ENCODE measurements at regions not wholly inside any gene's neighbourhood (a gene's known extent, or its start where the extent isn't known, plus 50 kb on each side); places are given as distances from the start of the nearest gene placed in this dataset.

DNA sequence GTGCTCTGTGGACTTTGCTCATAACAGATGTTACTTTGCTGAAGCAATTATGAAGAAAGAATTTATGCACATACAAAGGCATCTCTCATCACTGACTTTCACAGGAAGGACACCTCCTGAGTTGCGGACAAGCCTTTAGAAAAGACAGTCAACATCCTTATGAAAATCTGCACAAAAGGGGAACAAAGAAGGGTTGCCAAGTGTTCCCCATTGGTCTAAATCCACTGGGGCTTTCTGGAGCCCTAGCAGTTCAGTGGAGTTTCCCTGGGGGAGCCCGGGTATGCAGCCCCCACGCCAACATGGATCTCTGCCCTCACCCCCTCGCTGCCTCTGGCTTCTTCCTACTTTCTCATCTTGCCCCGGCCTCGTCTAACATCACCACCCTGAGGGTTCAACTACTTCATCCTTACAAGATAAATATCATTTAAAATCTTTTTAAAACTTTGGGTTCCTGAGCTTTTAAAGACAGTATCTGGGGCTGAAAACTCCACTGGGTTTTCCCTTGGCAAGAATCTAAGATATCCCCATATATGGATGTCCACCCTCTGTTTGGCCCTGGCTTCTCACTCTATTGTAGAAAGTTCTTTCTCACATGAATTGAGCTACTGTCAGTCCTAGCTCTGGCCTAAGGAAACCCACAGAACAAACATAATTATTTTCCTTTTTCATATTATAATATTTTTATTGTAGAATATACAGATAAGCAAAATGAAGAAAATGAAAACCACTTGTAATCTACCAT is 207.9 kb upstream of the RGMA start:
- DNase-seq: no peak

DNA sequence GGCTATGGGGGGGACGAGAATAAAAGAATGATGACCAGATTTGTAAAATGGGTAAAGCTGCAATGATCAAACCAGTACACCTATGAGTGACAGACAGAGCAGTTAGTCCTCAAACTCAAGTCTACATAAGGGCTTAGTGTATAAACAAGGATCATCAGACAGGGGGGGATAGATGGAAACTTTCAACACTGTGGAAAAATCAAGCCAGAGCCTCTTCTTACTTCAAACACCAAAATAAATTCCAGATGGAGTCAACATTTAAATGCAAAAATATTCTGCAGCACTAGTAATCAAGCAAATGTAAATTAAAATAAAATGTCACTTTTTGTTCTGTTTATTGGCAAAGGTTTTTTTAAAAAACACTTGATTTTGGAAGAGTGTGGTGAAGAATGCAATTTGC is 205.9 kb upstream of the RGMA start:
- no peak for DNase-seq

DNA sequence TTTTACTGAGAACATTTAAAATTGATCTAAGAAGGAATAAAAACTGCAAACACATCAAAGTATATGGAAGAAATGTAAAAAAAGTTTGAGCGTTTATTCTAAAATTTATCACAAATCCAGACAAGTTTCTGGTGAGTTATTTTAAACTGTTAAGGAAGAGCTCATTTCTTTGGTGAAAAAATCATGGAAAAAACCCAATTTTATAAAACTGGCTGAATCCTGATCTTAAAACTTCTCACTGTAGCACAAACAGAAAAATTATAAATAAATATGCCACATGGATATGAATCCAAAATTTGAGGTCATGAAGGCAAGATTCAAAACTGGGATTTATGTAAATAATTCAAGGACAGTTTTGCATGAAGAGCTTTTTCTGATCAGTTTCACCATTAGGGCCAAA is 205.1 kb upstream of the RGMA start:
- no peak for DNase-seq

DNA sequence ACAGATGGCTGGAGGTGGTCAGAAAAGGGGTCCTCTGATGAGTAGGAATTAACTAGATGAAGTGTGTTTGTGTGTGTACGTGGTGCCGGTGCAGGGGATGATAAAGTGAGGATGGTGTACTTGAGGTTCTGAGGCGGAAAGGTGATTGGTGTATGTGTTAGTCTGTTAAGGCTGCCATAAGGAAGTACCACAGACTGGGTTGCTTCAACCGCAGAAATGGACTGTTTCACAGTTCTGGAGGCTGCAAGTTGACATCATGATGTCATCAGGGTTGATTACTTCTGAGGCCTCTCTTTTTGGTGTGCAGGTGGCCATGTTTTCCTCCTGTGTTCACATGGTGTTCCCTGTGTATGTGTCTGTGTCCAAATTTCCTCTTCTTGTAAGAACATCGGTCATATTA is 202.4 kb upstream of the RGMA start:
- DNase-seq: no peak

DNA sequence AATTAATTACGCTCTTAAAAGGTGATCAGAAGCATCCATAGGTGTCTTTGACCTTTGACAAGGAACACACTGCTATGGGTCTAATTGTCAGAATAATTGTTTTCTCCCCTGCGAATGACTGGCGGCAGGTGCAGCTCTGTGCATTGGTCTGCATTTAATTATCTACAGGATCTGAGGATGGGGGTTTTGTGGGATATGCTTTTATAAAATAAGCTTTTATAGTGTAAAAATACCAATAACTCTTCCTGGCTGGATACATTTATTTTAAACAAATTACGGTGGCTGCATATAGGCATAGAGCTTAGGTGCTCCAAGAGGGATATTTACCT is 201.6 kb upstream of the RGMA start:
- no peak for DNase-seq

GRCh38 chr15:93289941-93290617 is 201.1 kb upstream of the RGMA start:
- DNase-seq: no peak

GRCh38 chr15:93288728-93289294 is 199.8 kb upstream of the RGMA start:
- DNase-seq: no peak

DNA sequence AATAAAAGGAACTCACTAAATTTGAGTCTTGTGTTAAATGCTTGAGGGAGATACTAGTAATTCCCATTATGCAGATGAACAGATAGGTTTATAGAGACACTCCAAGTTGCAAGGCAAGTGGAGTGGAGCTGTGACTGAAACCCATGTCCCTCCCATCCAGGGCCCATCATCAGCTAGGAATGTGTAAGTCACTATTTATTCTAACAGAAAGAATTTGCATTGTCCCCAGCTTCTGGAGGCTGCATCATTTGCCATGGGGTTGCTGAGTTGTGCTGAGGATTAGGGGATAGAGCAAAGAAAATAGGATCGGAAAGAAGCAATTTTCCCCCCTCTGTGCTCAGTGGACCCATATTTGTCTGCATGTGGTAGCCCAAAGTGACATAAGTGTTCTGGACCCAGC is 197.4 kb upstream of the RGMA start:
- no peak for DNase-seq

- no peak for DNase-seq
These were observed 194.8 kb upstream of the RGMA start for GRCh38 chr15:93283854-93284253.

GRCh38 chr15:93282808-93283207 is 193.8 kb upstream of the RGMA start:
- no peak for DNase-seq

DNA sequence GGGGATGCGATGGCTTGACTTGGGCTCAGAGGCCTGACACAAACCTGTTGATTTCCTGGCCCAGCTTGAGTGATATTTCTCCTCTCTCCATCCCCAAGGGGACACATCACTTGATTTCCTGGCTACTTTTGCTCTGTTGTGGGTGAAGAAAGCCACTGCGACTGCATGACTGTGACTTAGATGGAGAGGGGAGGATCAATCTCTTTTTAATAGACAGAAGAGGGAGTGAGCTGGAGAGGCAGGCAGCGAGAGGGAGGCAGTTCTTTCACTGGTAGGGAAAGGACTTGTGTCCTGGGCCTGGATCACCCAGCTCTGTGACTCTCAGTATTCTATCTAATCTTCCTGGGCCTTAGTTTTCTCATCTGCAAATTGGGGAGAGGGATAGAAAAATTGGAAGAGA is 189.8 kb upstream of the RGMA start:
- DNase-seq: no peak

DNA sequence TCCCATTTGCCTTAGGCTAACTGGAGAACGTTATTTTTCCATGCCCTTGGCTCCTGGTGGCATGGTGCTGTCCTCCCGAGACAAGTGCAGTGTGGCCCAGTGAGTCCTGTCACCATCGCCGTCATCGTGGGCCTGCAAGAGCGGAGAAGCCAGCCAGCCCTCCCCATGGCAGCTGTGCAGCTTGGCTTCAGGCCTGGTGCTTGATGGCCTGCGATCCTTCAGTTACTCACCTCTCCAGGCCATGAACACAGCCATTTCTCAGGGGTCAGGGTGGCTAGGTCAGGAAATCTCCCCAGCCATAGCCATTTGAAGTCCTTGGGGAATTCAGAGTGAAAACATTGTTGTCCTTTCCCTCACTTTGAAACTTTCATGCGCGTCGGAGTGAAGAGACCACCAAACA is 189.0 kb upstream of the RGMA start:
- DNase-seq: no peak

DNA sequence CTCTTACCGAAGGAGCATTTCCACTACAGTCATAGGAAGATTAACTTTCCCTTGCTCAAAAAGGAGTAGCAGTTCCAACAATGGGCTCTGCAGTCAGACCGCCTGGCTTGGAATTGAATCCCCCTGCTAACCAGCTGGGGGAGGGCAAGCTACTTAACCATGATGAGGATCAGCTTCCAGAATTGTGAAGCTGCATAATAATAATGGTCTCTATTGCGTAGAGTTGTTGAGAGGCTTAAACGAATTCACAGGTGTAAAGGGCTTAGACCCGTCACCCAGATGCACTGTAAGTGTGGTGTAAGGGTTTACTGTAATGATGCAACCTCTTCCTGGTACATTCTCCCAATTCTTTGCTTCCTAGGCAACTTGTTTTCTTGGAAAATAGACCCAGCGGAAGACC is 185.2 kb upstream of the RGMA start:
- DNase-seq: no peak

GRCh38 chr15:93271871-93272270 is 182.9 kb upstream of the RGMA start:
- no peak for DNase-seq

GRCh38 chr15:93270937-93271467 is 182.0 kb upstream of the RGMA start:
- no peak for DNase-seq

GRCh38 chr15:93268066-93268465 is 179.1 kb upstream of the RGMA start:
- DNase-seq: no peak

- no peak for DNase-seq
These were observed 177.3 kb upstream of the RGMA start for GRCh38 chr15:93266291-93266690.

- no peak for DNase-seq
These were observed 176.1 kb upstream of the RGMA start for GRCh38 chr15:93265111-93265556.

GRCh38 chr15:93261845-93262244 is 172.8 kb upstream of the RGMA start:
- no peak for DNase-seq

GRCh38 chr15:93257920-93258319 is 168.9 kb upstream of the RGMA start:
- DNase-seq: no peak

GRCh38 chr15:93253681-93254080 is 164.7 kb upstream of the RGMA start:
- no peak for DNase-seq

- DNase-seq: no peak
These were observed 163.8 kb upstream of the RGMA start for GRCh38 chr15:93252780-93253179.

GRCh38 chr15:93250950-93251349 is 161.9 kb upstream of the RGMA start:
- no peak for DNase-seq

DNA sequence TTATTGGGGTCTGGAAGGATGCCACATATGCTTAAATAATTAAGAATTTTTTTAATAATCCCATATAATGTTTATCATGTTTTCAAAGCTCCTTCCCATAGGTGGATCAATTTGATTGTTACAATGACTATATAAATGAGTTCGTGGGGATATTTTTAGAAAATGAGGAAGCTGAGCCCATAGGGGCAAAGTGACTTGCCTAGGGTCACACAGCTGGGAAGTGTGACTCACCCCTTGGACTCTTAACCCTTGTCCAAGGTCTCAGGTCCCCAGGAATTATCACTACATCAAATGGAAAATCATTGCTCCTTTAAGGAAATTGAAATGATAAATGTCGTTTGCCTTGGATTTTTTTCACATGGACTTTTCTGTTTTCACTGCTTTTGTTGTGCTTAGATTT is 161.2 kb upstream of the RGMA start:
- no peak for DNase-seq
